UCSD-AML1 (cell line): ENCODE measurements at regions not wholly inside any gene's neighbourhood (a gene's known extent, or its start where the extent isn't known, plus 50 kb on each side); places are given as distances from the start of the nearest gene placed in this dataset.

Experiments used
- DNase-seq: peaks from one replicate; lab custom pipeline; 2025; ENCODE audit not compliant: unreplicated experiment; lab: John Stamatoyannopoulos, UW

GRCh38 chr16:82414476-82414875 is 212.3 kb upstream of the CDH13 start:
- no peak for DNase-seq

DNA sequence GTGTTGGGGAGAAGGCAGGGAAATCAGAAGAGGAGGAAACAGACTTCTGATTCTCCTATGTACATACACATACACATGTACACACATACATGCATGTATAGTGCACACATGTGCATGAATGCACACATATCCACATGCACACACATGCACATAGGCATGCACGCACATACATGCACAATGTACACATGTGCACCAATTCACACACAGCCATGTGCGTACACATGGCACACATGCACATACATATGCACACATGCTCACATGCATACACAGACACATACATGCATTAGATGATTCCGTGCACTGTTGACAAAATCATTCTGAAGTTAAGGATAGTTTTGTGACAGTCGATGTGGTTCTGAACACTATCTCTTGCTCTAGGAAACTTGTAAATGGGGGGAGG is 214.0 kb upstream of the CDH13 start:
- DNase-seq: no peak

GRCh38 chr16:82405736-82406135 is 221.0 kb upstream of the CDH13 start:
- DNase-seq: no peak

GRCh38 chr16:82404586-82405315 is 222.0 kb upstream of the CDH13 start:
- no peak for DNase-seq

DNA sequence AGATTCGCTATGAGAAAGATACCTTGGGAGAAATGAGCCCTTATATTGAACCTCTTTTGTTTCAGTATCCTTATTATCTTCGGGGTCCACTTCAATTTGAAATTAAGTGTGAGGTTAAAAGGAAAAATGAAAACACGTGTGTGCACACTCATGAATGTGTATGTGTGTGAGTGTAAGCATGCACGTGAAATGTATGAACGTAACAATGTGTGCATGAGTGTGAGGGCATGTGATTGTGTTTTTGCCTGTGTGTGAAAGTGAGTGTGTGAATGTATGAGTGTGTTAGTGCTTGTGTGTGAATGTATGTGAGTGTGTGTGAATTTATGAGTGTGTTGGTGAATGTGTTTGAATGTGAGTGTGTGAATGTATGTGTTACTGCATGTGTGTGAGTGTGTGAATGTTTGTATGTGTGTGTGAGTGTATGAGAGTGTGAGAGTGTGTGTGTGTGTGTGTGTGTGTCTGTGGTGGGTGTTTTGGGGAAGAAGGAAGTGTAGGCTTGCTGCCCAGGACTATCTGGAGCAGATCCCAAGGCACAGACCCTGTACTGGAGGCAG is 224.0 kb upstream of the CDH13 start:
- DNase-seq: no peak

DNA sequence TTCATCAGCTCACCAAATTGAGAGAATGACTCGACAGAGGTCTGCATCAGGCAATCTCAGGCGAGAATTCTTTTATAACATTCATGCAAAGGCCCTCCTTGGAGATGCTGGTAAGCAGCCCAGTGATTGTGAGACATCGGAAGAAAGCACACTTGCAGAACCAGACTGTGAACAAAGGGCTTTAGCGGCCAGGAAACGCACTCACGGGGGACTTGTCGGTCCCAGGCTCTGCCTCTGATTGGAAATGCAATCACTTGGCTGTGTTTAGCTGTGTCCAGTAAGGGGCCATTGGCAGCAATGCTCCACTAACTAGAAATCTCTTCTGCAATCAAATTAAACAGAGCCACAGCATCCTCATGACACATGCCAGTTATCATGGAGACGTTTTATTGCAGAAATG is 226.7 kb upstream of the CDH13 start:
- no peak for DNase-seq

GRCh38 chr16:82396509-82396908 is 226.5 kb upstream of the MPHOSPH6 start:
- no peak for DNase-seq

- no peak for DNase-seq
Measured at GRCh38 chr16:82395212-82395611, 225.2 kb upstream of the MPHOSPH6 start.

DNA sequence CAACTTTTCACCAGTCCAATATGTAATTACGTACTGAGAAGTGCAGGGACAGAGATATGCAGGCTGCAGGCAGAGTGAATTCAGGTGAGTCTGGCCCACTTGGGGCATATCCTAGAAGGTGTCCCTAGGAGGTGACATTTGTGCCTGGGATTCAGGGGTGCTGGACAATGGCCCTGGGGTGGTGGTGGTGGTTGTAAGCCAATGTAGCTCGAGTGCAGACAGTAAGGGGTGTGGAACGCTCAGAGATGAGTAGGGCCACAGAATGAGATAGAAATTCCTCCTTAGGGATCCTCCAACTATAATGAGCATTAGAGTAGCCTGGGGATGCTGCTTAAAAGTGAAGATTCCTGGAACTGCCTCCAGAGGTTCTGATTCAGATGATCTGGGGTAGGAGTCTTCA is 221.7 kb upstream of the MPHOSPH6 start:
- DNase-seq: no peak

DNA sequence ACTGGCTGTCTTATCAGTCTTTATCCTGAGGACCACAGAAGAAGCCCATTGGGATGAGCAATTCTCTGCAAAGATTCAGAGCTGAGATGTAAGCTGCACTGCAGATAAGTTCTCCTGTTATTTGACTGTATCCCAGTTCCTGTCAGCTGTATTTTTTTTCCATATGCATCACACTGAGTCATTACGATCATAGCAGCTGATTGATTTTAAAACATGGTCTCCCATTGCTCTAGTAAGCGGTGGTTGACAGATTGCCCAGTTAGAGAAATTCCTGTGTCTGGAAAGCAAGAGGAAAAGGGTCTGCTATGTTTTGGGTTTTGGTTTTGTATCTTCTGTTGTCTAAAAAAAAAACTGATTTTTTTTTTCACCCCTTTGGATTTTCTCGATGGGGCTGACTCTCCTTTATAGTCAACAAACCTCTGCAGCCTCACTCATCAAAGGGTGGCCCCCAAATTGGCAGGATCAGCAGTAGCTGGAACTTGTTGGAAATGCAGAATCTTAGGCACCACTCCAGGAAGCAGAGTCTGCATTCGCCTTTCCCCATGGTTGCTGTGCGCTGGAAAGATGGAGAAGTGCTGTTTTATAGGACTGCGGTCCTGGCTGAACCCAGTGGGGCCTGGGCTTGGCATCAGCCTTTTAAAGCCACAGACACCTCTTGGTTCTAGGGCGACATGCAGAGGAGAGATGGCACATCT is 220.1 kb upstream of the MPHOSPH6 start:
- no peak for DNase-seq

- DNase-seq: no peak
Measured at GRCh38 chr16:82386761-82387160, 216.7 kb upstream of the MPHOSPH6 start.

- DNase-seq: no peak
Measured at GRCh38 chr16:82384949-82385348, 214.9 kb upstream of the MPHOSPH6 start.

DNA sequence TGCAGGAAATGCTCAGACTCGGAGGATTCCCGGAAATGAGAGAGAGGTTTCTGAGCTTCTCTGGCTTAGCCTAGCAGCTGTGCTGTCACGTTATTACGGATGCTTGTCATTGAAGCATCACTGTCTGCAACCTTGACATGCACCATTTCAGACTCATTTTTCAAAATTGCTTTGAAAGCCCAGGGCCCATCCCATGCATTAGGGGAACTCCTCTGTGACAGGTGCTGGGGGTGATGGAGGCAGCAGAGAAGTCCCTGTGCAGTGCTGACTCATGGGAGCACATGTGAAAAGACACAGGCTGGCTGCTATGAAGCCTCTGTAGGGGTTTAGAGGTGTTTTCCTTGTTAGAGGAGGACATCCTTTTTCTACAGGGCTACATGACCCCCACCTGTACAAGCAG is 214.0 kb upstream of the MPHOSPH6 start:
- no peak for DNase-seq

GRCh38 chr16:82382521-82382920 is 212.5 kb upstream of the MPHOSPH6 start:
- no peak for DNase-seq

- DNase-seq: no peak
Measured at GRCh38 chr16:82379551-82379950, 209.5 kb upstream of the MPHOSPH6 start.

DNA sequence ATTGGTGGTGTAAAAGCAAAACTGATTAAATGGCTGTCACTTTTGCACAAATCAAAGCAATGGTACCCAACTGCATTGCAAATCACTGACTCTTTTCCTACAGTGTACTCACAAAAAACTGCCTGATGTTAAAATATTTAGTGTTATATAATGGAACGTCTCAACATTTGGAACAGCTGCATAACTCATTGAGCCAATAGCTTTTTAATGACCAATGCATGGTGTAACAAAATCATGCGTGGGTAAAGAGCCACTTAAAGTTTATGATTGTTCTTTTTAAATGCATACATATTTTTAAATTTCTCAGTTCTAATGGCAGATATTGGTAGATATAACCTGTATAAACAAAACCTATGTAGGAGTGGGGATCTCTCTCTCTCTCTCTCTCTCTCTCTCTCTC is 204.0 kb upstream of the MPHOSPH6 start:
- DNase-seq: no peak

GRCh38 chr16:82370282-82370681 is 200.3 kb upstream of the MPHOSPH6 start:
- no peak for DNase-seq

- DNase-seq: no peak
Measured at GRCh38 chr16:82368041-82368440, 198.0 kb upstream of the MPHOSPH6 start.

DNA sequence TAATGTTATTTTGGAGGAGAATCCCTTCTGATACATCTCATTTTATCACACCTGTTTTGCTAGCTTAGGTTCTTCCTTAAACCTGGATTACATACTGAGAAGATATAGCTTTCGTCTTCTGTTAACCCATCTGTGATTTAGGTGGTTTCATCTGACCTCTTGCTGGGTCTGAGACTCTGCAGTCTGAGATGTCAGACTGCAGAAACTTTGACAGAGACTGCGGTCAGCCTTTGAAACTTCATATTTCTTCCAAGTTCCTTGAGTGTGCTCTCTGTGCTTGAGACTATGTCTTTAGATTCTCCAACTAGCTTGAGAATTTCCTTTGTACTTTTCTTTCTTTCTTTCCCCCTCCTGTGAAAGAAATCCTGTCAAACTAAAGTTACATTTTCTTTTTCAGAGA is 196.4 kb upstream of the MPHOSPH6 start:
- no peak for DNase-seq

DNA sequence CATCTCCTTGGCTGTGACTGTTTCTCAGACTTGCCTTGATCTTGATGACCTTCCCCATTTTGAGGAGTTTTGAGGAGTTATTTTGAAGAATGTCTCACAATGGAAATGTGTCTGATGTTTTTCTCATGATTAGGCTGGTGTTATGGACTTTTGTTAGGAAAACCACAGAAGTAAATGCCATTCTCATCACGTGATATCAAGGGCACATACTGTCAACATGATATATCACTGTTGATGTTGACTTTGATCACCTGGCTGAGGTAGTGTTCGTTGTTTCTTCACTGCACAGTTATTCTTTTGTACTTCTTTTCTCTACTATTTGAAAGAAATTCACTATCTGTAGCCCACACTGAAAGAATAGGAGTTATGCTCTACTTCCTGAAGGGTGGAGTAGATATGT is 194.7 kb upstream of the MPHOSPH6 start:
- no peak for DNase-seq

DNA sequence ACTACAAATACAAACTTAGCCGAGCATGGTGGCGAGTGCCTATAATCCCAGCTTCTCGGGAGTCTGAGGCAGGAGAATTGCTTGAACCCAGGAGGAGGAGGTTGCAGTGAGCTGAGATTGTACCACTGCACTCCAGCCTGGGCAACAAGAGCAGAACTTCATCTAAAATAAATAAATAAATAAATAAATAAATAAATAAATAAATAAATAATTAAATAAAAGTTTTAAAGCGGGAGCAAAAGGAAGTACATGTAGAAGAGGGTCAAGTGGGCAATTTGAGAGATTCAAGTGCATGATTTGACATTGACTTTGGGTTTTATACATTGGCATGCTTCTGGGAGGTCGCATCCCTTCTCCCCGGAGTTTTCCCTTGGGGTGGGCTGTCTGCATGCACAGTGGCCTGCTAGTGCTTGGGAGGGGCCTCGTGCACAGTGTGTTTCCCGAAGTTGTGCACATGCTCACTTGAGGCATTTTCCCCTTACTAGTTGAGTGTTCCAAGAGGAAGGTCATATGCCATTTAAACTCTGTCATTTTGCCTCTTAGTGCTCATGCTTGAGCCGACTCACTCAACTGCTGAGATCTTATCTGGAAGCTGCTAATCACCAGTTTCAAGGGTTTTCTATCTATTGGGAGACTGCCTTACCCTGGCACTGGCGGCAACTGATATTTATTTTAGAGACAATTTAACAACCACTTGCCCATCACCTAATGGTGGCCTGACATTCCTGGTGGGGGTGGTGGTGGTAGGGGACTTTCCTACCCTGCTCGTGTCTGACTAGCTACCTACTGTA is 193.2 kb upstream of the MPHOSPH6 start:
- DNase-seq: no peak

DNA sequence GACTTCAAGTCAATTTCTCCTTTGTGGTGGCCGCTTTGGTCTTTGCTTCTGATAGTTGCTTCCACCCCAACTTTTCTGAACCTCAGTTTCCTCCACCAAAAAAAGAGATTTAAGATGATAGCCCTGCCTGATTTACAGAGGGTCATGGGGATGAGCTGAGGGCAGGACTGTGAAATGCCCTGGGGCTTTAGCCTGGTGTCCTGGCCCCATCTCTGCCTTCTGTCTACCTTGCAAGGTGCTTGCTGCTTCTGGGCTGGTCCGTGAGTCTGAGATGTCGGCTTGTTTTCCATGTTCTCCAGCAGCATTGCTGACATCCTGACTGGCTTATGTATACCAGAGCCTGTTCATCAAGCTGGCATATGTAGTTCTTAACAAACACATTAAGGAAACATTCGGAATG is 191.9 kb upstream of the MPHOSPH6 start:
- DNase-seq: no peak
